Right atrium auricular region (tissue), 2 donors: ENCODE measurements at regions not wholly inside any gene's neighbourhood (a gene's known extent, or its start where the extent isn't known, plus 50 kb on each side); places are given as distances from the start of the nearest gene placed in this dataset.

Experiments used
- DNase-seq: peaks from one replicate; pipeline ENCODE4 v3.0.0-alpha.2; 2019; ENCODE audit warnings: low spot score
- H3K27ac ChIP-seq, 2 donors: fragments of 200-600 bp; sonication (generic); 1 replicate in 1 of 2; 2 replicates in 1 of 2; pipeline ENCODE4 v1.5.1; 2016 to 2019
- H3K27me3 ChIP-seq, 2 donors: fragments of 200-600 bp; sonication (generic); one replicate each; pipeline versions ENCODE4 v1.5.1 to v1.6.0; 2017 to 2019
- H3K36me3 ChIP-seq: fragments of 200-600 bp; sonication (generic); one replicate; pipeline ENCODE4 v1.5.1; 2016
- H3K4me1 ChIP-seq, 2 donors: fragments of 200-600 bp; sonication (generic); one replicate each; pipeline versions ENCODE4 v1.5.1 to v1.6.0; 2017 to 2019
- H3K4me3 ChIP-seq, 2 donors: fragments of 200-600 bp; sonication (generic); 1 replicate in 1 of 2; 2 replicates in 1 of 2; pipeline ENCODE4 v1.5.1; 2017 to 2019; ENCODE audit warnings: mild to moderate bottlenecking in 1 of 2, moderate library complexity in 1 of 2
- H3K9me3 ChIP-seq, 2 donors: fragments of 200-600 bp; sonication (generic); one replicate each; pipeline ENCODE4 v1.5.1; 2019
- TF ChIP-seq, protein P1 (sequence below), 2 donors: fragments of 200-600 bp; sonication (generic); IDR thresholded peaks; one replicate each; pipeline ENCODE4 v1.5.1; 2019; ENCODE audit warnings: antibody characterized with exemption in 2 of 2

DNA sequence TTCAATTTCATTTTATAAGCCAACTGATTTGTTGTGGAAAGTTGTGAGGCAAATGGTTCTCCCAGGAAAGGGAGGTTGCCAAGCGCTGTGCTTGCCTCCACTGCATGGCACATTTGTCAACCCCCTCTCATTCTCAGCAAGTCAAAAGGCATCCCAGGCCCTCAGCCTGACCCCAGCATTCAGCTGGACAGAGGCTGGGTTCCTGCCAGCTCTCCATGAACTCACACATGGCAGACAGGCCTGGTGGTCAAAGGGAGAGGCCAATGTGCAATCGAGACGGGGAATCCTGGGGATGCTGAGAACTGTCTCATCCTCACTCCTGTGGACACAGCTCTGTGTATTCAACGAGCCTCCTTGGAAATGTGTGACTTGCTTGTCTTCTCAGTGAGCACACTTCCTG lies 106.0 kb upstream of the CDH4 start:
- TF ChIP-seq, protein P1, sequence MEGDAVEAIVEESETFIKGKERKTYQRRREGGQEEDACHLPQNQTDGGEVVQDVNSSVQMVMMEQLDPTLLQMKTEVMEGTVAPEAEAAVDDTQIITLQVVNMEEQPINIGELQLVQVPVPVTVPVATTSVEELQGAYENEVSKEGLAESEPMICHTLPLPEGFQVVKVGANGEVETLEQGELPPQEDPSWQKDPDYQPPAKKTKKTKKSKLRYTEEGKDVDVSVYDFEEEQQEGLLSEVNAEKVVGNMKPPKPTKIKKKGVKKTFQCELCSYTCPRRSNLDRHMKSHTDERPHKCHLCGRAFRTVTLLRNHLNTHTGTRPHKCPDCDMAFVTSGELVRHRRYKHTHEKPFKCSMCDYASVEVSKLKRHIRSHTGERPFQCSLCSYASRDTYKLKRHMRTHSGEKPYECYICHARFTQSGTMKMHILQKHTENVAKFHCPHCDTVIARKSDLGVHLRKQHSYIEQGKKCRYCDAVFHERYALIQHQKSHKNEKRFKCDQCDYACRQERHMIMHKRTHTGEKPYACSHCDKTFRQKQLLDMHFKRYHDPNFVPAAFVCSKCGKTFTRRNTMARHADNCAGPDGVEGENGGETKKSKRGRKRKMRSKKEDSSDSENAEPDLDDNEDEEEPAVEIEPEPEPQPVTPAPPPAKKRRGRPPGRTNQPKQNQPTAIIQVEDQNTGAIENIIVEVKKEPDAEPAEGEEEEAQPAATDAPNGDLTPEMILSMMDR (IDR thresholded peaks at IDR 0.05): no peak
- Histone ChIP-seq H3K9me3 (peaks cover 0 to 17% of the 10 kb centered on the region in 2 donors), H3K36me3 (no peaks in the 10 kb centered on the region), H3K4me3 (no peak overlapping the region), H3K27ac (no peak overlapping the region), H3K27me3 (no peaks in the 10 kb centered on the region), H3K4me1 (no peaks in the 10 kb centered on the region)
- DNase-seq: no peak

DNA sequence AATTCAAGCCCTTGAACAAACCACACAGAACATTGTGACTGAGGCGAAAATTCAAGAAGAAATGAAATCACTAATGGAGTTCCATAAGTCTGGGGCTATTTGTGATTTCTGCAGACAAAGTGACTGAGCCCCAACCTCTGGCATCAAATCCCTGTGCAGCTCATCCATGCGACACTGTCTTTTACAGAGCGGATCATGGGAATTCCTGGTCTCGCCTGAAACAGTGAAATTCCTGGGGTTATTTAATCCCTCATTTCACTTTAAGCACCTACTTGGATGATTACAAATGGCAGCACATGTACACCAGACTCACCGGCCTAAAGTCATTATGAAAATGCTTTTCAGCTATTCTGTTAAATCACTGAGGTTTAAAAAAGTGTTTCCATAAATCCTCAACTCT lies 102.4 kb upstream of the CDH4 start:
- Histone ChIP-seq H3K27ac (no peak overlapping the region), H3K9me3 (peaks cover 0 to 10% of the 10 kb centered on the region in 2 donors), H3K4me1 (no peaks in the 10 kb centered on the region), H3K36me3 (no peaks in the 10 kb centered on the region), H3K4me3 (no peak overlapping the region), H3K27me3 (no peaks in the 10 kb centered on the region)
- DNase-seq: no peak
- TF ChIP-seq, protein P1 (IDR thresholded peaks at IDR 0.05): no peak

DNA sequence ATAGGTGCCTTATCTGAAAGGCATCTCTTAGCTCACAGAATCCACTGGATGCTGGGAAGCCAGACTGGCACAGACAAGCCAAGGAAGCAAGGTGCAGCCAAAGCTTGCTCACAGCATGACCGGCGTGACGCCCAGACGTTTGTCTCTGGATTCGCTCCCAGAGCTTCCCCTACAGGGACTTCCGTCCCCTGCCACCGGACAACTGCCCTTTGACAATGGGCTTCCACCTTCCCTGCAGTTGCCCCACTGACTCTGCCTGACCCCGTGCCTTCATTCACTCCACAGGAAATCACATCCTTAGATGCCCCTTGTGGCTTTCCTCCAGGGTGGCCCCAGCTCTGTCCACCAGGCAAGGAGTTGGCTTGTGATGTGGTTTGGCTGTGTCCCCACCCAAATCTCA lies 94.8 kb upstream of the CDH4 start:
- H3K4me3 ChIP-seq: no peak overlapping the region
- DNase-seq: no peak
- H3K27me3 ChIP-seq: no peaks in the 10 kb centered on the region
- no peaks in the 10 kb centered on the region for H3K36me3 ChIP-seq
- no peak overlapping the region for H3K27ac ChIP-seq
- TF ChIP-seq, protein P1 (IDR thresholded peaks at IDR 0.05): no peak
- no peaks in the 10 kb centered on the region for H3K4me1 ChIP-seq
- H3K9me3 ChIP-seq: no peaks in the 10 kb centered on the region

DNA sequence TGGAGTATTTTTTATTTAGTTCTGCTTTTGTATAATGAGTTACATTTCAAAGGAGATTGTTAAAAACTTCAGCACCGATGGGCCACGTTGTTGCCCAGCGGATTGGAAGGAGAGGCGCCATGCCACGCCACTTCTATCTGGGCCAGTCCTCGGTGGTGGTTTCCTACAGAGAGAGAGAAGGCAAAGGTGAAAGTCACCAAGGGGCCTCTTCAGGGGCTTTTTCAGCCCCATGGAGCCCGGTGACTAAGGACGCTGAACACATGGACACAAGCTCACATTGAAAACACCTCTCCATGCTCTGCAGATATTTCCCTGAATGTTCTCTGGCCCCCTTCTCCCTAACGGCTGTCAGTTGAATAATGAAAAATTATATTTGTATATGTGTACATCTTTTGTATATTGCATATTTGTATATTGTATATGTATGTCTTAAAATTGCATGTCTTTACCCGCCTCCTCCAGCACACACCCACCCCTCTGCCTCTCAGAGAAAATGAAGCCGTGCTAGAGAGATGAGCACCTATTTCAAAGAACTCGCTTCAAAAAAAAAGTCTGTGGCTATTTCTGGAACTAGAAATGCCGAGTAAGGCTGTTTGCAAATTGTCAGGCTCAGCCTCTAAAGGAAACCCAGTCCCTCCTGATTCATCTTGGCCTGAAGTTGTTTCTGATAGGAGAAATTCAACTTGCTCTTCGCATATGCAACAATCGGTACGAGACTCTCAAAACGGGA lies 91.9 kb upstream of the CDH4 start:
- no peak for DNase-seq
- no peaks in the 10 kb centered on the region for H3K27me3 ChIP-seq
- H3K4me1 ChIP-seq: no peaks in the 10 kb centered on the region
- no peaks in the 10 kb centered on the region for H3K36me3 ChIP-seq
- no peaks in the 10 kb centered on the region for H3K9me3 ChIP-seq
- H3K27ac ChIP-seq: no peak overlapping the region
- no peak overlapping the region for H3K4me3 ChIP-seq
- TF ChIP-seq, protein P1 (IDR thresholded peaks at IDR 0.05): no peak

DNA sequence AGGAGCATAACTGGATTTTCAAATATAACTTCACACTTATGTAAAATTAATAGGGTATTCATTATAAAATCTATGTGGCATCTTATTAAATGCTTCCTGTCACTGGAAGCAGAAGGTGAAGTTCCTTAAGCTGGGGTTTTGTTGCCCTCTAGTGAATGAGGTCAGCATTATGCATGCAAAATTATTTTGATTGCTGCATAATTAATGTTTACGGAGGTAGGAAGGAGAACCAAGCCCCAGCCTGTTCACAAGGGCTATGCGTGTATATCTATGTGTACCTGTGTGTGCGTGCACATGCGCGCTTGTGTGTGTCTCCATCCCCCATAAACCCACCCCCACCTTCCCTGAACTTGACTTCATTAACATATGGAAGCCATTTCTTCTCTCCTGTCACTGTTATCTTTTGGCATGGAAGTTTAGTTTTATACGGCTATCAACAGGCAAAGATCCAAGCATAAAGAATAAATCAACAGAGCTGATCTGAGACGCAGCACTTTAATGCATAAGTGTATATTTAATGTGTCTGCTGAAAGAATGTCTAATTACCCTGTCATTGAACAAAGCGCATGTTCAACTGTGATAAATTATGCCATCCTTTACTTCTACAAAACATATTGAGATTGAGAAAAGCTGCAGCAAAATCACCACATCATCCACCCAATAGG lies 90.2 kb upstream of the CDH4 start:
- no peaks in the 10 kb centered on the region for H3K4me1 ChIP-seq
- no peak overlapping the region for H3K4me3 ChIP-seq
- no peaks in the 10 kb centered on the region for H3K9me3 ChIP-seq
- H3K36me3 ChIP-seq: no peaks in the 10 kb centered on the region
- no peak overlapping the region for H3K27ac ChIP-seq
- H3K27me3 ChIP-seq: no peaks in the 10 kb centered on the region
- no peak for DNase-seq
- TF ChIP-seq, protein P1 (IDR thresholded peaks at IDR 0.05): no peak
